H9 (cell line): ENCODE measurements at regions not wholly inside any gene's neighbourhood (a gene's known extent, or its start where the extent isn't known, plus 50 kb on each side); places are given as distances from the start of the nearest gene placed in this dataset.

ENCODE experiments used
- DNase-seq: peaks from one replicate; pipeline ENCODE4 v3.0.0-alpha.2; 2017
- H2AFZ ChIP-seq: one replicate; pipeline ENCODE4 v1.6.1; 2013; ENCODE audit warnings: mild to moderate bottlenecking, low read length, control low read depth, moderate library complexity
- H2AK5ac ChIP-seq: 2 replicates; pipeline ENCODE4 v1.6.1; 2013; ENCODE audit warnings: low read length, control low read depth, mixed read lengths; ENCODE audit not compliant: insufficient read length
- H2BK120ac ChIP-seq: one replicate; pipeline ENCODE4 v1.6.1; 2013; ENCODE audit warnings: low read depth, mild to moderate bottlenecking, low read length, control low read depth, inconsistent platforms; ENCODE audit not compliant: poor library complexity, severe bottlenecking
- H2BK12ac ChIP-seq: 2 replicates; pipeline ENCODE4 v1.6.1; 2013; ENCODE audit warnings: low read length, control low read depth, mixed read lengths, low read depth; ENCODE audit not compliant: insufficient read length
- H2BK15ac ChIP-seq: 2 replicates; pipeline ENCODE4 v1.6.1; 2013; ENCODE audit warnings: low read depth, low read length, control low read depth
- H2BK20ac ChIP-seq: one replicate; pipeline ENCODE4 v1.6.1; 2013; ENCODE audit warnings: low read depth, mild to moderate bottlenecking, low read length, control low read depth, inconsistent platforms; ENCODE audit not compliant: poor library complexity, severe bottlenecking
- H2BK5ac ChIP-seq: 2 replicates; pipeline ENCODE4 v1.6.1; 2013; ENCODE audit warnings: low read length, control low read depth, mixed read lengths; ENCODE audit not compliant: insufficient read length
- H3K14ac ChIP-seq: 2 replicates; pipeline ENCODE4 v1.6.1; 2013; ENCODE audit warnings: low read length, control low read depth; ENCODE audit not compliant: insufficient read depth
- H3K18ac ChIP-seq: 2 replicates; pipeline ENCODE4 v1.6.1; 2013; ENCODE audit warnings: low read depth, mild to moderate bottlenecking, mixed read lengths, low read length, control low read depth; ENCODE audit not compliant: insufficient read length
- H3K23ac ChIP-seq: 2 replicates; pipeline ENCODE4 v1.6.1; 2013; ENCODE audit warnings: low read length, control low read depth, mixed read lengths, low read depth; ENCODE audit not compliant: insufficient read length
- H3K23me2 ChIP-seq: 2 replicates; pipeline ENCODE4 v1.6.1; 2013; ENCODE audit warnings: low read depth, mild to moderate bottlenecking, mixed read lengths, low read length, control low read depth; ENCODE audit not compliant: insufficient read length, poor library complexity, severe bottlenecking
- H3K27ac ChIP-seq: 2 replicates; pipeline ENCODE4 v1.5.1; 2013; ENCODE audit warnings: low read length, control low read depth, mixed read lengths, low read depth; ENCODE audit not compliant: insufficient read length
- H3K27me3 ChIP-seq: 2 replicates; pipeline ENCODE4 v1.6.1; 2013; ENCODE audit warnings: low read length, control low read depth, inconsistent platforms; ENCODE audit not compliant: insufficient read depth
- H3K4ac ChIP-seq: 2 replicates; pipeline ENCODE4 v1.6.1; 2013; ENCODE audit warnings: low read depth, mild to moderate bottlenecking, control low read depth, inconsistent platforms, low read length, moderate library complexity
- H3K4me1 ChIP-seq: 2 replicates; pipeline ENCODE4 v1.6.1; 2013; ENCODE audit warnings: low read length, control low read depth, inconsistent platforms; ENCODE audit not compliant: insufficient read depth
- H3K4me2 ChIP-seq: 2 replicates; pipeline ENCODE4 v1.6.1; 2013; ENCODE audit warnings: low read length, control low read depth, mixed read lengths; ENCODE audit not compliant: insufficient read length, insufficient read depth
- H3K56ac ChIP-seq: 2 replicates; pipeline ENCODE4 v1.6.1; 2013; ENCODE audit warnings: low read depth, mild to moderate bottlenecking, mixed read lengths, low read length, control low read depth; ENCODE audit not compliant: insufficient read length
- H3K79me1 ChIP-seq: 2 replicates; pipeline ENCODE4 v1.6.1; 2013; ENCODE audit warnings: low read depth, mild to moderate bottlenecking, moderate library complexity, low read length, control low read depth, inconsistent platforms; ENCODE audit not compliant: insufficient read depth, poor library complexity, severe bottlenecking
- H3K79me2 ChIP-seq: 2 replicates; pipeline ENCODE4 v1.6.1; 2013; ENCODE audit warnings: low read length, control low read depth, inconsistent platforms; ENCODE audit not compliant: insufficient read depth
- H3K9ac ChIP-seq: 2 replicates; pipeline ENCODE4 v1.6.1; 2013; ENCODE audit warnings: low read length, control low read depth, mixed read lengths; ENCODE audit not compliant: insufficient read length; ENCODE audit errors: extremely low read depth
- H3K9me3 ChIP-seq: one replicate; pipeline ENCODE4 v1.6.1; 2013; ENCODE audit warnings: low read depth, low read length, inconsistent platforms; ENCODE audit not compliant: control insufficient read depth
- H3T11ph ChIP-seq: one replicate; pipeline ENCODE4 v1.6.1; 2013; ENCODE audit warnings: mild to moderate bottlenecking, low read length, control low read depth, inconsistent platforms
- H4K20me1 ChIP-seq: one replicate; pipeline ENCODE4 v1.6.1; 2013; ENCODE audit not compliant: control insufficient read depth, insufficient read length, insufficient read depth
- H4K5ac ChIP-seq: 2 replicates; pipeline ENCODE4 v1.6.1; 2013; ENCODE audit warnings: low read depth, mild to moderate bottlenecking, mixed read lengths, low read length, control low read depth; ENCODE audit not compliant: insufficient read length
- H4K8ac ChIP-seq: replicated peaks from 2 replicates; pipeline ENCODE4 v1.6.1; 2013; ENCODE audit warnings: low read length, control low read depth, mixed read lengths, low read depth; ENCODE audit not compliant: insufficient read length
- H4K91ac ChIP-seq: 2 replicates; pipeline ENCODE4 v1.6.1; 2013; ENCODE audit warnings: low read depth, mild to moderate bottlenecking, moderate library complexity, mixed read lengths, low read length, control low read depth; ENCODE audit not compliant: insufficient read length
- H3K27ac Mint-ChIP-seq, 3 experiments: 2 replicates in 2 of 3; 3 replicates in 1 of 3; pipeline ENCODE4 v1.8.0; 2020 to 2021; ENCODE audit warnings: mixed read lengths in 3 of 3, mild to moderate bottlenecking in 1 of 3, moderate library complexity in 1 of 3
- H3K27me3 Mint-ChIP-seq: 2 replicates; pipeline ENCODE4 v1.8.0; 2021; ENCODE audit warnings: low read depth, mild to moderate bottlenecking, moderate library complexity, mixed read lengths
- H3K36me3 Mint-ChIP-seq, 3 experiments: 2 replicates in 2 of 3; 3 replicates in 1 of 3; pipeline ENCODE4 v1.8.0; 2020 to 2021; ENCODE audit warnings: low read depth in 3 of 3, mixed read lengths in 3 of 3; ENCODE audit not compliant: insufficient read depth in 1 of 3
- H3K4me1 Mint-ChIP-seq, 2 experiments: 2 replicates each; pipeline ENCODE4 v1.8.0; 2020; ENCODE audit warnings: mixed read lengths in 2 of 2
- H3K4me3 Mint-ChIP-seq, 2 experiments: 2 replicates in 1 of 2; 3 replicates in 1 of 2; pipeline ENCODE4 v1.8.0; 2020 to 2021; ENCODE audit warnings: mild to moderate bottlenecking in 2 of 2, mixed read lengths in 2 of 2, moderate library complexity in 1 of 2
- H3K9me3 Mint-ChIP-seq, 2 experiments: 2 replicates in 1 of 2; 3 replicates in 1 of 2; pipeline ENCODE4 v1.8.0; 2020; ENCODE audit warnings: mild to moderate bottlenecking in 2 of 2, mixed read lengths in 2 of 2, moderate library complexity in 1 of 2
- CTCF ChIP-seq: fragments of 200-600 bp; sonication (generic); conservative IDR thresholded peaks from 3 replicates; pipeline ENCODE4 v1.8.0; 2021; ENCODE audit warnings: antibody characterized with exemption, mild to moderate bottlenecking

- Histone ChIP-seq H3K18ac (no peak overlapping the region), H4K5ac (no peak overlapping the region), H3K4me2 (no peak overlapping the region), H3K9me3 (no peaks in the 10 kb centered on the region), H3K23ac (no peak overlapping the region), H2BK5ac (no peak overlapping the region), H3T11ph (no peak overlapping the region), H3K79me1 (no peaks in the 10 kb centered on the region), H2BK20ac (no peak overlapping the region), H2AK5ac (no peak overlapping the region), H3K14ac (no peak overlapping the region), H4K8ac (no peak overlapping the region), H3K56ac (no peak overlapping the region), H2AFZ (no peak overlapping the region), H3K79me2 (no peaks in the 10 kb centered on the region), H4K20me1 (no peaks in the 10 kb centered on the region), H3K4ac (no peak overlapping the region), H3K4me1 (no peaks in the 10 kb centered on the region; the same call in 1 of the 2 replicates), H2BK15ac (no peak overlapping the region), H2BK120ac (no peak overlapping the region), H3K9ac (no peak overlapping the region), H2BK12ac (no peak overlapping the region), H3K27me3 (no peaks in the 10 kb centered on the region), H4K91ac (no peak overlapping the region), H3K23me2 (no peaks in the 10 kb centered on the region), H3K27ac (no peak overlapping the region)
- no peak overlapping the region for H3K4me3 Mint-ChIP-seq
- H3K4me1 Mint-ChIP-seq, result peaks cover 13 to 19% of the 10 kb centered on the region in 2 experiments
- TF ChIP-seq CTCF, result no peak
- peaks cover 5 to 13% (median 8%) of the 10 kb centered on the region in 3 experiments; a peak in 6 of 7 replicates for H3K36me3 Mint-ChIP-seq
- H3K27ac Mint-ChIP-seq, result no peak overlapping the region
- H3K9me3 Mint-ChIP-seq, result peaks cover 12 to 21% of the 10 kb centered on the region in 2 experiments
- DNase-seq, result no peak
- peaks cover 3% of the 10 kb centered on the region for H3K27me3 Mint-ChIP-seq
Measured at GRCh38 chr2:43062058-43062457, 164.3 kb downstream of the ZFP36L2 start.
